CD4-positive, alpha-beta T cell (primary cell): ENCODE measurements at regions not wholly inside any gene's neighbourhood (a gene's known extent, or its start where the extent isn't known, plus 50 kb on each side); places are given as distances from the start of the nearest gene placed in this dataset.

Source experiments
- ATAC-seq: fragments of 200-7000 bp; cut with Tn5 transposase; one replicate; pipeline ENCODE4 v1.10.0; 2022; ENCODE audit warnings: mild to moderate bottlenecking; ENCODE audit not compliant: poor library complexity
- CTCF ChIA-PET: fragments of 350-600 bp; sonication (Branson Sonifier 250); formaldehyde crosslinking; loops from one replicate; lab custom pipeline; 2021; ENCODE audit warnings: antibody characterized with exemption, inconsistent platforms; lab: Charles Lee
- POLR2A ChIA-PET: fragments of 350-600 bp; sonication (Branson Sonifier 250); formaldehyde crosslinking; loops from one replicate; lab custom pipeline; 2021; ENCODE audit warnings: antibody characterized with exemption, inconsistent platforms; lab: Charles Lee
- DNase-seq, 14 experiments: peaks; one replicate each; pipeline ENCODE4 v3.0.0-alpha.2; 2013 to 2020; ENCODE audit warnings: mixed read lengths in 2 of 14
- H3K27ac ChIP-seq, 2 donors: one replicate each; pipeline versions ENCODE4 v1.5.1 to v1.7.0; 2013; ENCODE audit warnings: low read length in 2 of 2, low read depth in 1 of 2, mild to moderate bottlenecking in 1 of 2
- H3K27me3 ChIP-seq, 2 experiments: 1 replicate in 1 of 2; 2 replicates in 1 of 2; pipeline versions ENCODE4 v1.6.1 to v1.7.0; 2013; ENCODE audit warnings: low read length in 2 of 2, control low read depth in 1 of 2, mild to moderate bottlenecking in 1 of 2, moderate library complexity in 1 of 2; ENCODE audit not compliant: insufficient read depth in 2 of 2, control insufficient read depth in 1 of 2
- H3K36me3 ChIP-seq: one replicate; pipeline ENCODE4 v1.6.1; 2013; ENCODE audit warnings: low read length, control low read depth; ENCODE audit not compliant: insufficient read depth
- H3K4me1 ChIP-seq: one replicate; pipeline ENCODE4 v1.6.1; 2013; ENCODE audit warnings: low read length, control low read depth; ENCODE audit not compliant: insufficient read depth
- H3K4me3 ChIP-seq: one replicate; pipeline ENCODE4 v1.5.1; 2013; ENCODE audit warnings: mild to moderate bottlenecking, low read length, moderate library complexity
- H3K9me3 ChIP-seq, 2 experiments: 1 replicate in 1 of 2; 2 replicates in 1 of 2; pipeline versions ENCODE4 v1.6.1 to v1.7.0; 2013; ENCODE audit warnings: low read length in 2 of 2, mild to moderate bottlenecking in 2 of 2, control low read depth in 1 of 2, moderate library complexity in 1 of 2; ENCODE audit not compliant: control insufficient read depth in 1 of 2, insufficient read depth in 1 of 2
- H3K27ac Mint-ChIP-seq: one replicate; pipeline ENCODE4 v1.8.0; 2020; ENCODE audit warnings: mixed read lengths
- H3K27me3 Mint-ChIP-seq: one replicate; pipeline ENCODE4 v1.8.0; 2021; ENCODE audit warnings: mixed read lengths
- H3K36me3 Mint-ChIP-seq: one replicate; pipeline ENCODE4 v1.8.0; 2021; ENCODE audit warnings: low read depth, mixed read lengths
- H3K4me1 Mint-ChIP-seq: one replicate; pipeline ENCODE4 v1.8.0; 2021; ENCODE audit warnings: low read depth, mixed read lengths
- H3K4me3 Mint-ChIP-seq: one replicate; pipeline ENCODE4 v1.8.0; 2020; ENCODE audit warnings: mild to moderate bottlenecking, mixed read lengths
- H3K9me3 Mint-ChIP-seq: one replicate; pipeline ENCODE4 v1.8.0; 2020; ENCODE audit warnings: mixed read lengths
- intact Hi-C, 2 experiments: fragments of 100-400 bp; cut with DNase I in 1 of 2; cut with micrococcal nuclease in 1 of 2; formaldehyde crosslinking; loops; one replicate each; pipeline versions ENCODE4 v1.15.1 to v1.9.0; 2023 to 2025; cut with DNase I, micrococcal nuclease
- TF ChIP-seq, protein P1 (sequence below): fragments of 200-600 bp; IDR thresholded peaks from one replicate; pipeline ENCODE4 v1.8.0; 2022; ENCODE audit warnings: antibody characterized with exemption, mild to moderate bottlenecking

DNA sequence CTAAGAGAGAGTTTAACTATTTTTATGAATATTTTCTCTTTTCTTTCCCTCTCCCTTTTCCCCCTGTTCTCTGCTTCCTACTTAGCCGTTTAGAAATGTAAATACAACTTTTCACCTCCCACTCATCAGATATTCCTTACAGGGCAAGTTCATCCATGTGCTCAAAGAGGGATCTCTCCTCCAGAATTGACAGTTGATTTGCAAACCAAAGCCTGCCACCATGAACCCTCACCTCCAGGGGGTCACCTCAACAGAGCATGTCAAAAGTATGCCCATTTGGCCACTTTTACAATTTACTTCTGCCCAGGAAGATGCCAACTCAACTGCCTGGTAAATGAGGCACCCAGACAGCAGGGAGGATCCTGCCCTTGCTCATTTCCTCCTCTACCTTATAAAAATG, 149.2 kb upstream of the GYPC start:
- Histone ChIP-seq H3K9me3 (no peaks in the 10 kb centered on the region), H3K36me3 (no peaks in the 10 kb centered on the region), H3K27me3 (no peaks in the 10 kb centered on the region), H3K4me1 (no peaks in the 10 kb centered on the region), H3K27ac (no peak overlapping the region), H3K4me3 (no peak overlapping the region)
- TF ChIP-seq, protein P1, sequence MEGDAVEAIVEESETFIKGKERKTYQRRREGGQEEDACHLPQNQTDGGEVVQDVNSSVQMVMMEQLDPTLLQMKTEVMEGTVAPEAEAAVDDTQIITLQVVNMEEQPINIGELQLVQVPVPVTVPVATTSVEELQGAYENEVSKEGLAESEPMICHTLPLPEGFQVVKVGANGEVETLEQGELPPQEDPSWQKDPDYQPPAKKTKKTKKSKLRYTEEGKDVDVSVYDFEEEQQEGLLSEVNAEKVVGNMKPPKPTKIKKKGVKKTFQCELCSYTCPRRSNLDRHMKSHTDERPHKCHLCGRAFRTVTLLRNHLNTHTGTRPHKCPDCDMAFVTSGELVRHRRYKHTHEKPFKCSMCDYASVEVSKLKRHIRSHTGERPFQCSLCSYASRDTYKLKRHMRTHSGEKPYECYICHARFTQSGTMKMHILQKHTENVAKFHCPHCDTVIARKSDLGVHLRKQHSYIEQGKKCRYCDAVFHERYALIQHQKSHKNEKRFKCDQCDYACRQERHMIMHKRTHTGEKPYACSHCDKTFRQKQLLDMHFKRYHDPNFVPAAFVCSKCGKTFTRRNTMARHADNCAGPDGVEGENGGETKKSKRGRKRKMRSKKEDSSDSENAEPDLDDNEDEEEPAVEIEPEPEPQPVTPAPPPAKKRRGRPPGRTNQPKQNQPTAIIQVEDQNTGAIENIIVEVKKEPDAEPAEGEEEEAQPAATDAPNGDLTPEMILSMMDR: no peak
- no peaks in the 10 kb centered on the region for H3K36me3 Mint-ChIP-seq
- no peak overlapping the region for H3K4me3 Mint-ChIP-seq
- no peaks in the 10 kb centered on the region for H3K4me1 Mint-ChIP-seq
- DNase-seq (no peak), ATAC-seq (no peak)
- POLR2A ChIA-PET: no interaction called here
- peaks cover 5% of the 10 kb centered on the region for H3K27me3 Mint-ChIP-seq
- no peaks in the 10 kb centered on the region for H3K9me3 Mint-ChIP-seq
- H3K27ac Mint-ChIP-seq: no peak overlapping the region
- intact Hi-C loops: no loop called here
- CTCF ChIA-PET: no interaction called here

GRCh38 chr2:126507425-126507911, 148.5 kb upstream of the GYPC start:
- POLR2A ChIA-PET: no interaction called here

GRCh38 chr2:126510356-126510755, 145.6 kb upstream of the GYPC start:
- Histone ChIP-seq H3K27ac (no peak overlapping the region), H3K36me3 (no peaks in the 10 kb centered on the region), H3K27me3 (no peaks in the 10 kb centered on the region), H3K9me3 (no peaks in the 10 kb centered on the region), H3K4me1 (no peaks in the 10 kb centered on the region), H3K4me3 (no peak overlapping the region)
- no peaks in the 10 kb centered on the region for H3K27me3 Mint-ChIP-seq
- H3K27ac Mint-ChIP-seq: no peak overlapping the region
- intact Hi-C loops: no loop called here
- H3K9me3 Mint-ChIP-seq: no peaks in the 10 kb centered on the region
- ATAC-seq: no peak
- no peaks in the 10 kb centered on the region for H3K36me3 Mint-ChIP-seq
- no peak for DNase-seq
- POLR2A ChIA-PET: no interaction called here
- no peak overlapping the region for H3K4me3 Mint-ChIP-seq
- H3K4me1 Mint-ChIP-seq: no peaks in the 10 kb centered on the region
- TF ChIP-seq, protein P1: no peak
- CTCF ChIA-PET: no interaction called here

More at GRCh38 chr2:126507425-126507911, 148.5 kb upstream of the GYPC start:
- no peak overlapping the region for H3K27ac Mint-ChIP-seq
- no peak overlapping the region for H3K27ac ChIP-seq
- no peak overlapping the region for H3K4me3 Mint-ChIP-seq
- ATAC-seq: no peak
- H3K36me3 ChIP-seq: no peaks in the 10 kb centered on the region
- intact Hi-C loops: no loop called here
- no peaks in the 10 kb centered on the region for H3K9me3 Mint-ChIP-seq
- CTCF ChIA-PET: no interaction called here
- no peak overlapping the region for H3K4me3 ChIP-seq
- H3K9me3 ChIP-seq: no peaks in the 10 kb centered on the region
- H3K27me3 ChIP-seq: no peaks in the 10 kb centered on the region
- H3K4me1 Mint-ChIP-seq: no peaks in the 10 kb centered on the region
- no peak for DNase-seq
- H3K4me1 ChIP-seq: no peaks in the 10 kb centered on the region
- H3K27me3 Mint-ChIP-seq: peaks cover 5% of the 10 kb centered on the region
- no peaks in the 10 kb centered on the region for H3K36me3 Mint-ChIP-seq
- TF ChIP-seq, protein P1: no peak
